Neural cell (in vitro differentiated cells): ENCODE measurements at regions not wholly inside any gene's neighbourhood (a gene's known extent, or its start where the extent isn't known, plus 50 kb on each side); places are given as distances from the start of the nearest gene placed in this dataset.

ENCODE experiments used
- H2AFZ ChIP-seq: fragments of 200-600, 300-800 bp; sonication (generic), shearing (Covaris generic); 2 replicates; pipeline ENCODE4 v1.6.0; 2014; ENCODE audit warnings: low read depth, mild to moderate bottlenecking, antibody characterized with exemption, low read length, moderate library complexity
- H3F3A ChIP-seq: fragments of 200-600 bp; shearing (Covaris generic); 2 replicates; pipeline ENCODE4 v1.6.1; 2016; ENCODE audit warnings: mild to moderate bottlenecking, moderate library complexity, mixed read lengths, antibody characterized with exemption, low read length; ENCODE audit not compliant: insufficient read depth, poor library complexity, severe bottlenecking
- H3K27ac ChIP-seq: fragments of 200-600, 300-800 bp; sonication (generic), shearing (Covaris generic); 2 replicates; pipeline ENCODE4 v1.5.1; 2014; ENCODE audit warnings: mild to moderate bottlenecking, low read length, moderate library complexity
- H3K27me3 ChIP-seq: fragments of 300-800, 200-600 bp; sonication (generic), shearing (Covaris generic); 2 replicates; pipeline ENCODE4 v1.6.0; 2014; ENCODE audit warnings: mild to moderate bottlenecking, low read depth, low read length, moderate library complexity; ENCODE audit not compliant: insufficient read depth
- H3K36me3 ChIP-seq: fragments of 300-800, 200-600 bp; sonication (generic), shearing (Covaris generic); 2 replicates; pipeline ENCODE4 v1.5.1; 2014; ENCODE audit warnings: mild to moderate bottlenecking, antibody characterized with exemption, low read length, moderate library complexity; ENCODE audit not compliant: insufficient read depth
- H3K4me2 ChIP-seq: fragments of 300-800, 200-600 bp; sonication (generic), shearing (Covaris generic); 2 replicates; pipeline ENCODE4 v1.6.0; 2014; ENCODE audit warnings: mild to moderate bottlenecking, low read length
- H3K4me3 ChIP-seq: fragments of 300-800, 200-600 bp; sonication (generic), shearing (Covaris generic); 2 replicates; pipeline ENCODE4 v1.5.1; 2014; ENCODE audit warnings: mild to moderate bottlenecking, low read length, moderate library complexity
- H3K79me2 ChIP-seq: fragments of 200-600 bp; shearing (Covaris generic); replicated peaks from 2 replicates; pipeline ENCODE4 v1.6.0; 2014; ENCODE audit warnings: mild to moderate bottlenecking, low read length, moderate library complexity; ENCODE audit not compliant: insufficient read depth
- H3K9ac ChIP-seq: fragments of 300-800, 200-600 bp; sonication (generic), shearing (Covaris generic); 2 replicates; pipeline ENCODE4 v1.6.1; 2016; ENCODE audit warnings: mild to moderate bottlenecking, low read length, mixed read lengths
- H3K9me2 ChIP-seq: fragments of 200-600 bp; shearing (Covaris generic); 2 replicates; pipeline ENCODE4 v1.6.1; 2016; ENCODE audit warnings: mild to moderate bottlenecking, low read length, mixed read lengths; ENCODE audit not compliant: insufficient read depth
- H3K9me3 ChIP-seq: fragments of 200-600, 300-800 bp; sonication (generic), shearing (Covaris generic); 2 replicates; pipeline ENCODE4 v1.6.1; 2016; ENCODE audit warnings: mild to moderate bottlenecking, mixed run types, low read length, moderate library complexity, mixed read lengths
- H4K20me1 ChIP-seq: fragments of 200-600 bp; shearing (Covaris generic); 2 replicates; pipeline ENCODE4 v1.6.1; 2016; ENCODE audit warnings: mild to moderate bottlenecking, mixed run types; ENCODE audit not compliant: insufficient read depth
- CTCF ChIP-seq: fragments of 450-650 bp; IDR thresholded peaks from 2 replicates; pipeline ENCODE4 v1.5.1; 2014; ENCODE audit warnings: antibody characterized with exemption, mild to moderate bottlenecking, moderate library complexity; ENCODE audit not compliant: poor library complexity, severe bottlenecking
- EP300 ChIP-seq: fragments of 450-650 bp; conservative IDR thresholded peaks from 2 replicates; pipeline ENCODE4 v1.6.1; 2014; ENCODE audit warnings: antibody characterized with exemption, mild to moderate bottlenecking, moderate library complexity; ENCODE audit not compliant: poor library complexity, severe bottlenecking
- EZH2 ChIP-seq: fragments of 200-600, 300-800 bp; shearing (Covaris generic), sonication (generic); IDR thresholded peaks from 2 replicates; pipeline ENCODE4 v1.6.1; 2014; ENCODE audit warnings: antibody characterized with exemption, low read length, borderline replicate concordance, mild to moderate bottlenecking; ENCODE audit not compliant: insufficient read depth, poor library complexity, severe bottlenecking
- MXI1 ChIP-seq: fragments of 450-650 bp; conservative IDR thresholded peaks from 2 replicates; pipeline ENCODE4 v1.6.1; 2014; ENCODE audit warnings: antibody characterized with exemption, mild to moderate bottlenecking; ENCODE audit not compliant: poor library complexity, severe bottlenecking
- POLR2AphosphoS5 ChIP-seq: IDR thresholded peaks from 2 replicates; pipeline ENCODE4 v1.6.1; 2012
- RAD21 ChIP-seq: fragments of 450-650 bp; conservative IDR thresholded peaks from 2 replicates; pipeline ENCODE4 v1.6.1; 2014; ENCODE audit warnings: antibody characterized with exemption, mild to moderate bottlenecking, moderate library complexity
- REST ChIP-seq: IDR thresholded peaks from 2 replicates; pipeline ENCODE4 v1.6.1; 2012; ENCODE audit warnings: borderline replicate concordance
- SMC3 ChIP-seq: fragments of 450-650 bp; conservative IDR thresholded peaks from 2 replicates; pipeline ENCODE4 v1.6.1; 2014; ENCODE audit warnings: antibody characterized with exemption, mild to moderate bottlenecking, moderate library complexity; ENCODE audit not compliant: poor library complexity
- TAF1 ChIP-seq: IDR thresholded peaks from 2 replicates; pipeline ENCODE4 v1.6.1; 2012; ENCODE audit warnings: low read depth

GRCh38 chr10:123398180-123398591, 244.0 kb downstream of the BUB3 start:
- Histone ChIP-seq H3K9me2 (no peaks in the 10 kb centered on the region), H3K27me3 (no peaks in the 10 kb centered on the region), H4K20me1 (no peaks in the 10 kb centered on the region), H3K9me3 (no peaks in the 10 kb centered on the region), H3K79me2 (no peaks in the 10 kb centered on the region), H3K36me3 (no peaks in the 10 kb centered on the region), H3K4me2 (no peak overlapping the region), H3K27ac (no peak overlapping the region), H3K9ac (no peak overlapping the region), H2AFZ (no peak overlapping the region), H3F3A (no peaks in the 10 kb centered on the region), H3K4me3 (no peak overlapping the region)
- TF ChIP-seq CTCF (no peak), EZH2 (no peak), TAF1 (no peak), RAD21 (no peak), POLR2AphosphoS5 (no peak), MXI1 (no peak)

GRCh38 chr10:123398756-123399155, 244.6 kb downstream of the BUB3 start:
- Histone ChIP-seq H3K4me3 (no peak overlapping the region), H4K20me1 (no peaks in the 10 kb centered on the region), H3K9me3 (no peaks in the 10 kb centered on the region), H3K4me2 (no peak overlapping the region), H3K27me3 (no peaks in the 10 kb centered on the region), H2AFZ (no peak overlapping the region), H3K79me2 (no peaks in the 10 kb centered on the region), H3F3A (no peaks in the 10 kb centered on the region), H3K27ac (no peak overlapping the region), H3K9me2 (no peaks in the 10 kb centered on the region), H3K36me3 (no peaks in the 10 kb centered on the region), H3K9ac (no peak overlapping the region)
- no peak for TF ChIP-seq REST
- TF ChIP-seq SMC3: no peak

GRCh38 chr10:123399276-123399839, 245.2 kb downstream of the BUB3 start:
- Histone ChIP-seq H2AFZ (no peak overlapping the region), H3K9me3 (no peaks in the 10 kb centered on the region), H3F3A (no peaks in the 10 kb centered on the region), H3K4me2 (no peak overlapping the region), H3K79me2 (no peaks in the 10 kb centered on the region), H4K20me1 (no peaks in the 10 kb centered on the region), H3K9me2 (no peaks in the 10 kb centered on the region), H3K36me3 (no peaks in the 10 kb centered on the region), H3K4me3 (no peak overlapping the region), H3K27ac (no peak overlapping the region), H3K27me3 (no peaks in the 10 kb centered on the region), H3K9ac (no peak overlapping the region)
- TF ChIP-seq RAD21 (no peak), TAF1 (no peak), CTCF (no peak), MXI1 (no peak), SMC3 (no peak), EP300 (no peak), REST (no peak), EZH2 (no peak), POLR2AphosphoS5 (no peak)
